ENCODE measurements at regions not wholly inside any gene's neighbourhood (a gene's known extent, or its start where the extent isn't known, plus 50 kb on each side); places are given as distances from the start of the nearest gene placed in this dataset.

DNA sequence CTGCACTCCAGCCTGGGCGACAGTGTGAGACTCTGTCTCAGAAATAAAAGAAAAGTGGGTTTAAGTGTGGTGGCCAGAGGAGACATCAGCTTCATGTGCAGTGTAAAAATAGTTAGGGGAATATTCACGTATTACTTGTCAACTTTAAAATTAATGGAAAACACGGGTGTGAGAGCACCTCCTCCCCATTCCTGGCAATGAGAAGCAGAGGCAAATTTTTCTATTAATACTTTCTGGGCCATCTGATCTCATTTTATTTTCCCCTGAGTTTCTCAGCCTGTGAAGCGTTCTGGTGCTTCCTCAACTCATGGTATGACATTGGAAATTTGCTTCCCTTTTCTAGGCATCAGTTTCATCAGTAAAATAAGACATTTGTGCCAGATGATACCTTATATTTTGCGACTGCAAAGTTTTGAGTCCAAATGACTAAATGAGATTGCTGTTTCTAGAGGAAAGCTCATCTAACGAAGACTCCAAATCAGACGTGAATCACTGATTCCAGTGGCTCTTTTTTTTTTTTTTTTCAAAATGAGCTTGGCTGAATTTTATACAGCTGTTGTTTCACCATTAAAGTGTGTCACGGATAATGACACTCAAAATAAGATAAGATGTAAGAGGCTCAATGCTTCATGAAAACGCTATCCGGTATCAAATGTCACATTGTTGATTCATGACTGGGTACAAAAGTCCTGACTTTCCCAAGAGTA, 104.6 kb downstream of the MSX2 start:
- TF ChIP-seq, protein P1, sequence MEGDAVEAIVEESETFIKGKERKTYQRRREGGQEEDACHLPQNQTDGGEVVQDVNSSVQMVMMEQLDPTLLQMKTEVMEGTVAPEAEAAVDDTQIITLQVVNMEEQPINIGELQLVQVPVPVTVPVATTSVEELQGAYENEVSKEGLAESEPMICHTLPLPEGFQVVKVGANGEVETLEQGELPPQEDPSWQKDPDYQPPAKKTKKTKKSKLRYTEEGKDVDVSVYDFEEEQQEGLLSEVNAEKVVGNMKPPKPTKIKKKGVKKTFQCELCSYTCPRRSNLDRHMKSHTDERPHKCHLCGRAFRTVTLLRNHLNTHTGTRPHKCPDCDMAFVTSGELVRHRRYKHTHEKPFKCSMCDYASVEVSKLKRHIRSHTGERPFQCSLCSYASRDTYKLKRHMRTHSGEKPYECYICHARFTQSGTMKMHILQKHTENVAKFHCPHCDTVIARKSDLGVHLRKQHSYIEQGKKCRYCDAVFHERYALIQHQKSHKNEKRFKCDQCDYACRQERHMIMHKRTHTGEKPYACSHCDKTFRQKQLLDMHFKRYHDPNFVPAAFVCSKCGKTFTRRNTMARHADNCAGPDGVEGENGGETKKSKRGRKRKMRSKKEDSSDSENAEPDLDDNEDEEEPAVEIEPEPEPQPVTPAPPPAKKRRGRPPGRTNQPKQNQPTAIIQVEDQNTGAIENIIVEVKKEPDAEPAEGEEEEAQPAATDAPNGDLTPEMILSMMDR (IDR thresholded peaks at IDR 0.05) = no peak
- no peak for TF ChIP-seq POLR2A (IDR thresholded peaks at IDR 0.05)
